Upper lobe of right lung (tissue), 1 donor: ENCODE measurements at regions not wholly inside any gene's neighbourhood (a gene's known extent, or its start where the extent isn't known, plus 50 kb on each side); places are given as distances from the start of the nearest gene placed in this dataset.
"Not testable (repeated sequence)": the region's sequence is repeated elsewhere in the genome, so short reads cannot be mapped to it uniquely, and the experiment has no call there.

Experiments used
- ATAC-seq: fragments of 200-7000 bp; cut with Tn5 transposase; one replicate; pipeline ENCODE4 v1.9.1; 2020; ENCODE audit warnings: mild to moderate bottlenecking, moderate library complexity
- DNase-seq: peaks from one replicate; pipeline ENCODE4 v3.0.0-alpha.2; 2020
- H3K27ac ChIP-seq: fragments of 200-600 bp; one replicate; pipeline ENCODE4 v1.8.0; 2022
- H3K27me3 ChIP-seq: fragments of 200-600 bp; one replicate; pipeline ENCODE4 v1.8.0; 2022; ENCODE audit warnings: mild to moderate bottlenecking
- H3K36me3 ChIP-seq: fragments of 200-600 bp; one replicate; pipeline ENCODE4 v1.8.0; 2022
- H3K4me1 ChIP-seq: fragments of 200-600 bp; one replicate; pipeline ENCODE4 v1.8.0; 2022
- H3K4me3 ChIP-seq: fragments of 200-600 bp; one replicate; pipeline ENCODE4 v1.8.0; 2022; ENCODE audit warnings: mild to moderate bottlenecking
- H3K9me3 ChIP-seq: fragments of 200-600 bp; one replicate; pipeline ENCODE4 v1.8.0; 2022
- intact Hi-C: fragments of 100-400 bp; cut with DNase I; formaldehyde crosslinking; loops from one replicate; pipeline ENCODE4 v1.11.0; 2022
- TF ChIP-seq, protein P1 (sequence below): fragments of 200-600 bp; IDR thresholded peaks from one replicate; pipeline ENCODE4 v1.8.0; 2022; ENCODE audit warnings: antibody characterized with exemption
- donor health status: DM: no; HTN: yes; CAD: no; lungs with severe emphysema.

DNA sequence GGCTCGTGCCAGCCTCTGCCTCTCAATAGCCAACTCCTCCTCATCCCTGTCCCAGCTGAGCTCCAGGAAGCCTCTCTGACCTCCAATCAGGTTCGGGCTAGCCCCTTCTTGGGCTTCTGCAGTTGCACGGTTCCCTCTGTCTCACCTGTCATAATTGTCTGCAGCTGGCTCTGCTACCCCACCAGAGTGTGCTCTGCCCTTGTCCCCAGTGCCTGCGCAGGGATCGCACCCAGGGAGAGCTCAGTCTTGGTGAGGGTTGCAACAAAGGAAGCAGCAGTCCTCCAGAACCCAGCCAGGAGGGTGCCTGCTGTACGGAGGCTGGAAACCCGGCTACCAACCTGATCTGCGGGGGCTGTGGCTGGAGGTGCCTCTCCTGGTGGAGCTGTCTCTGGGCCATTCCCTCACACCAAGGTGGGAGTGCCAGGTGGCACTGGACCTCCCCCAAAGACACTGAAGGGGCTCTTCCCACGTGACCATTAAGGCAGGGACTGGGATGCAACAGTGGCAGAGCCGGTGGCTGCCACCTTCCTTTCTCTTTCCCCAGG is 63.5 kb upstream of the DMRTB1 start:
- Histone ChIP-seq H3K27ac (no peak overlapping the region), H3K4me1 (no peaks in the 10 kb centered on the region), H3K27me3 (peaks cover 3% of the 10 kb centered on the region), H3K4me3 (no peak overlapping the region), H3K36me3 (no peaks in the 10 kb centered on the region), H3K9me3 (no peaks in the 10 kb centered on the region)
- intact Hi-C loops = no loop called here
- TF ChIP-seq, protein P1, sequence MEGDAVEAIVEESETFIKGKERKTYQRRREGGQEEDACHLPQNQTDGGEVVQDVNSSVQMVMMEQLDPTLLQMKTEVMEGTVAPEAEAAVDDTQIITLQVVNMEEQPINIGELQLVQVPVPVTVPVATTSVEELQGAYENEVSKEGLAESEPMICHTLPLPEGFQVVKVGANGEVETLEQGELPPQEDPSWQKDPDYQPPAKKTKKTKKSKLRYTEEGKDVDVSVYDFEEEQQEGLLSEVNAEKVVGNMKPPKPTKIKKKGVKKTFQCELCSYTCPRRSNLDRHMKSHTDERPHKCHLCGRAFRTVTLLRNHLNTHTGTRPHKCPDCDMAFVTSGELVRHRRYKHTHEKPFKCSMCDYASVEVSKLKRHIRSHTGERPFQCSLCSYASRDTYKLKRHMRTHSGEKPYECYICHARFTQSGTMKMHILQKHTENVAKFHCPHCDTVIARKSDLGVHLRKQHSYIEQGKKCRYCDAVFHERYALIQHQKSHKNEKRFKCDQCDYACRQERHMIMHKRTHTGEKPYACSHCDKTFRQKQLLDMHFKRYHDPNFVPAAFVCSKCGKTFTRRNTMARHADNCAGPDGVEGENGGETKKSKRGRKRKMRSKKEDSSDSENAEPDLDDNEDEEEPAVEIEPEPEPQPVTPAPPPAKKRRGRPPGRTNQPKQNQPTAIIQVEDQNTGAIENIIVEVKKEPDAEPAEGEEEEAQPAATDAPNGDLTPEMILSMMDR = no peak
- ATAC-seq (no peak), DNase-seq (no peak)

DNA sequence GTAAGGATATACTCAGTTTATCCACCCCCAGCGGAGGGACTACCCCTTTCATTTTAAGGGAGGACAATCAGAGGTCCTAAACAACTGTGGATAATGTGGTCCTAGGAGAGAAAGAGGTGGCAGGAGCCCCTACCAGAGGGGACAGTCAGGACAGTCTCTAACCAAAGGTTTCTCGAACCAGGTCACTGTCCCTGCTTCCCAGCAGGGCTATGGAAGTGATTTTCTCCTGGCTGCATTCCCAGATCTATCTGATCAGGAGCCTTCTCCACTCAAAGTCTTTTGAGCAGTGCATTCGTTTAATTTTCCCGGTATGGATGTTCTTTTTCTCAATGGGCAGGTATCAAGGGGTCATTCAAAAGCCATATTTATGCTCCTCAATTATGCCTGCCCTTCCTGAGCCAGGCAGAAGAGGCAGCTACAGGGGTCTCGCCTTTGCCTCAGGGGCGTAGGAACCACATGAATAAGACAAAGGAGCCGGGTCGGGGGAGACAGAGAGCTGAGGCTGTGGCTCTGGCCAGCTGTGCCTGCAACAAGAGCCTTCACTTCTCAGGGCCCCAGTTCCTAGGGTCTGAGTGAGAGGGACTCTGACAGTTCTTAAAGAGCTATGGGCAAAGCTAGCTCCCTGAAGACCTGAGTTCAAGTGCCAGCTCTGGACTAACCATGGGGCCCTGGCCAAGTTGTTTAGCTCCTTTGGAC is 62.5 kb upstream of the DMRTB1 start:
- no peaks in the 10 kb centered on the region for H3K4me1 ChIP-seq
- H3K9me3 ChIP-seq = no peaks in the 10 kb centered on the region
- H3K36me3 ChIP-seq = no peaks in the 10 kb centered on the region
- no peak overlapping the region for H3K4me3 ChIP-seq
- H3K27ac ChIP-seq = no peak overlapping the region
- ATAC-seq (no peak), DNase-seq (no peak)
- TF ChIP-seq, protein P1 = no peak
- peaks cover 8% of the 10 kb centered on the region for H3K27me3 ChIP-seq
- intact Hi-C loops = no loop called here

DNA sequence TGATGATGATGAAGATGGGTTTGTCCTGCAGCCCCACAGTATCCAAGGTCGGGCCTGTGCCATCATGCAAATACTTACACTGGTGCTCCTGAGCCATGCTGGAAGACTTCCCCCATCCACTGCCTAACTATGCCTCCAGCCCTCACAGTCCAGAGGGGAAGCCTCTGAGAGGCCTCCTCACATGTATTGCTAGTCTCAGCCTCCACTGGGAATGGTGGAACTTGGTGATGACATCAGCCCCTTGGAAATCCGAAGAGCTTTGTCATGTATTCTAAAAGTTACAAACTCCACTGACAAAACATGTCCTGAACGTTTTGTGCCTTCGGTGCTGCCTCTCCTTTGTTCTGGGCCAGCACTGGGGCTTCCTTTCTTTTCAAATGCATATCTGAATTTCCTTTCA is 61.1 kb upstream of the DMRTB1 start:
- no peaks in the 10 kb centered on the region for H3K9me3 ChIP-seq
- intact Hi-C loops = no loop called here
- no peaks in the 10 kb centered on the region for H3K36me3 ChIP-seq
- TF ChIP-seq, protein P1 = no peak
- H3K27me3 ChIP-seq = peaks cover 16% of the 10 kb centered on the region
- H3K4me3 ChIP-seq = no peak overlapping the region
- H3K27ac ChIP-seq = no peak overlapping the region
- no peak for DNase-seq
- no peak for ATAC-seq
- H3K4me1 ChIP-seq = no peaks in the 10 kb centered on the region

DNA sequence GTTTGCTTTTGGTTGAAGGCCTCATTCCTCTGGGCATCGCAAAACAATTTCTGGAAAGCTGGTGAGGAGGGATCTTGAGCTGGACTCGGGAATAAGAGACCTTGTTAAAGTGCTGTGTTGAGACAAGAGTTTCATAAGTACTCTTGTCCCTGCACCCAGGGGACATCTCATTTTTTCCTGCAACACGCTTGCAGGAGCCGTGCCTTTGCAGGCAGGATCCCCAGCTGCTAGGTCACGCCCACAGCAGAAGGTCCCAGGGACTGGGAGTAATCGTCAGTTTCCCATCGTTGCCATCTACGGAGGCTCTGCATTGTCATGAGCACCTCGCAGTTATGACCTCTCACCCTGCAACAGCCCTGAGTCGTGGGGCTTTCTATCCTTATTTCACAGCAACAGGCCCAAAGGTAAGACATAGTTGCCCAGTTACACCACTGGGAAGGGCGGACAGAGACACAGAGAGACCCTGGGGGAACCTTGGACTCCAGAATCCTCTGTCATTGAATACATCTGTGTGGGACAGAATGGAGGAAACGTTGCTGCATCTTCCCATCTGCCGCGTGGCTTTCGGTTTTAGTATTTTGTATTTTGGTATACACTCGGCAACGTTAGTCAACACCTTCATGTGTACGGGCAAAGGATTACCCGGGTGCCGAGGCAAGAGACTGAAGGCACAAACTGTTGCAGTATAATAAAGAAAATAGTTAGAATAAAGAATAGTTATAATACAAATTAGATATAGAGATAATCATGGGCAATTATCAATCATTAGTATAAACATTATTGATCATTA is 60.4 kb upstream of the DMRTB1 start:
- Histone ChIP-seq H3K9me3 (no peaks in the 10 kb centered on the region), H3K36me3 (no peaks in the 10 kb centered on the region), H3K27me3 (peaks cover 16% of the 10 kb centered on the region), H3K27ac (no peak overlapping the region), H3K4me3 (no peak overlapping the region), H3K4me1 (no peaks in the 10 kb centered on the region)
- TF ChIP-seq, protein P1 = no peak
- intact Hi-C loops = no loop called here
- no peak for DNase-seq
- no peak for ATAC-seq

DNA sequence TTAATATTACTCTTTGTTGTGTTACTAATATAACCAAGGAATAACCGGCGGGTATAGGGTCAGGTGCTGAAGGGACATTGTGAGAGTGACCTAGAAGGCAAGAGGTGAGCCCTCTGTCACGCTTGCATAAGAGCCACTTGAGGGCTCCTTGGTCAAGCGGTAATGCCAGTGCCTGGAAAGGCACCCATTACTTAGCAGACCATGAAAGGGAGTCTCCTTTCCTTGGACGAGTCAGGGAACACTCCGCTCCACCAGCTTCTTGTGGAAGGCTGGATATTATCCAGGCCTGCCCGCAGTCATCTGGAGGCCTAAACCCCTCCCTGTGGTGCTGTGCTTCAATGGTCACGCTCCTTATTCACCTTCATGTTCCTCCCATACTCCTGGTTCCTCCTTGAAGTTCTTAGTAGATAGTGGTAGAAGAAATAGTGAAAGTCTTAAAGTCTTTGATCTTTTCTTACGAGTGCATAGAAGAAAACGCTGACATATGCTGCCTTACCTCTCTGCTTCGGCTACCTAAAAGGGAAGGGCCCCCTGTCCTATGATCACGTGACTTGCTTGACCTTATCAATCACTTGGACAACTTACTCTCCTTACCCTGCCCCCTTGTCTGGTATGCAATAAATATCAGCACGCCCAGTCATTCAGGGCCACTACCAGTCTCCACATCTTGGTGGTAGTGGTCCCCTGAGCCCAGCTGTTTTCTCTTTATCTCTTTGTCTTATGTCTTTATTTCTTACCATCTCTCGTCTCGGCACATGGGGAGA is 59.6 kb upstream of the DMRTB1 start:
- H3K36me3 ChIP-seq, DNase-seq, ATAC-seq, H3K9me3 ChIP-seq, H3K27ac ChIP-seq, H3K4me3 ChIP-seq, H3K4me1 ChIP-seq, intact Hi-C loops: not testable (repeated sequence)
- peaks cover 16% of the 10 kb centered on the region for H3K27me3 ChIP-seq
